ENCODE measurements at regions not wholly inside any gene's neighbourhood (a gene's known extent, or its start where the extent isn't known, plus 50 kb on each side); places are given as distances from the start of the nearest gene placed in this dataset.
"Not testable (repeated sequence)": the region's sequence is repeated elsewhere in the genome, so short reads cannot be mapped to it uniquely, and the experiment has no call there.

DNA sequence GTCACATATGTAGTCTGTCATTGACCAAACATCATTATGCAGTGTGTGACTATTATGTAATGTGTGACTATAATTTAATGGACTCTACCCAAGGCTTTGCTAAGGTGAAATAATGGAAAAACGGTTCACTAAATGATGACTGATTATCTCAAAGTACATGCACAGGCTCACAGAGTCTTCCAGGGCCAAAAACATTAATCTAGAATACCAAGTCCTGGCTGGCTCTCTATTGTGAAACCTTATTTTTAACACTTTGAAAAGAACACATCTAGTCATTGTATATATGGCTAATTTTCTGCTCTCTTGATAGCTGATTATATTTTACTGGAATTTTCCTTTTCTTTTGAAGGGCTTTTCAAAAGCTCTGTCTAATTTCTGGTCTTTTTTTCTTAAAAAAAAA lies 102.9 kb upstream of the THUMPD2 start:
- 36 to 38% methylated on average over 1 of the region's 1 CpG for WGBS, 2 donors
- TF ChIP-seq, protein P1, sequence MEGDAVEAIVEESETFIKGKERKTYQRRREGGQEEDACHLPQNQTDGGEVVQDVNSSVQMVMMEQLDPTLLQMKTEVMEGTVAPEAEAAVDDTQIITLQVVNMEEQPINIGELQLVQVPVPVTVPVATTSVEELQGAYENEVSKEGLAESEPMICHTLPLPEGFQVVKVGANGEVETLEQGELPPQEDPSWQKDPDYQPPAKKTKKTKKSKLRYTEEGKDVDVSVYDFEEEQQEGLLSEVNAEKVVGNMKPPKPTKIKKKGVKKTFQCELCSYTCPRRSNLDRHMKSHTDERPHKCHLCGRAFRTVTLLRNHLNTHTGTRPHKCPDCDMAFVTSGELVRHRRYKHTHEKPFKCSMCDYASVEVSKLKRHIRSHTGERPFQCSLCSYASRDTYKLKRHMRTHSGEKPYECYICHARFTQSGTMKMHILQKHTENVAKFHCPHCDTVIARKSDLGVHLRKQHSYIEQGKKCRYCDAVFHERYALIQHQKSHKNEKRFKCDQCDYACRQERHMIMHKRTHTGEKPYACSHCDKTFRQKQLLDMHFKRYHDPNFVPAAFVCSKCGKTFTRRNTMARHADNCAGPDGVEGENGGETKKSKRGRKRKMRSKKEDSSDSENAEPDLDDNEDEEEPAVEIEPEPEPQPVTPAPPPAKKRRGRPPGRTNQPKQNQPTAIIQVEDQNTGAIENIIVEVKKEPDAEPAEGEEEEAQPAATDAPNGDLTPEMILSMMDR (IDR thresholded peaks at IDR 0.05), result no peak
- no peak for TF ChIP-seq POLR2A (IDR thresholded peaks at IDR 0.05)
- H3K4me3 ChIP-seq (ENCODE audit: low read depth, poor library complexity, severe bottlenecking), result no peak overlapping the region
- intact Hi-C loops (cut with DNase I; ENCODE audit: low total_unique reads), result no loop called here
- DNase-seq (ENCODE audit: low spot score in 2 of 2), result no peak

- TF ChIP-seq POLR2A (IDR thresholded peaks at IDR 0.05), result no peak
- TF ChIP-seq, protein P1 (IDR thresholded peaks at IDR 0.05), result no peak
- intact Hi-C loops (cut with DNase I; ENCODE audit: low total_unique reads), result no loop called here
- no peak overlapping the region for H3K4me3 ChIP-seq (ENCODE audit: low read depth, poor library complexity, severe bottlenecking)
- DNase-seq (ENCODE audit: low spot score in 2 of 2), result no peak
Measured at GRCh38 chr2:39881494-39881893, 102.4 kb upstream of the THUMPD2 start.

- 89 to 97% methylated on average over 2 of the region's 2 CpGs for WGBS, 2 donors
- H3K4me3 ChIP-seq (ENCODE audit: low read depth, poor library complexity, severe bottlenecking); DNase-seq (ENCODE audit: low spot score in 2 of 2); intact Hi-C loops (cut with DNase I; ENCODE audit: low total_unique reads): not testable (repeated sequence)
Measured at GRCh38 chr2:39879001-39879400, 99.9 kb upstream of the THUMPD2 start.

DNA sequence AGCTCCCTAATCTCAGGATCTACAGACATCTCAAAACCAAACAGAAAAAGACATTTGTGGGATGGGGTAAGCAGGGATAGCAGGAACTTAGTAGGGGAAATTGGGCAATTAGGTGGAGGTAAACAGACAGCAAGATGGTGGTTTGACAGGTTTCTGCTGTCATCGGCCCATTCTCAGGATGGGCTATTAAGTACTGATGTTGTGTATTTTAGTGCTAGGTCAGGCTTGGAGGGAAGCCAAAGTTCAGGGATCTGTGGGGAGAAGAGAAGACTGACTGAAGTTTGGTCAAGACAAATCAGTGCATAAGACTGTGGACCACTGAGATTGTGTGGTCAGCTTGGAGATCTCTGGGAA lies 96.8 kb upstream of the THUMPD2 start:
- intact Hi-C loops (cut with DNase I; ENCODE audit: low total_unique reads), result no loop called here
- H3K4me3 ChIP-seq (ENCODE audit: low read depth, poor library complexity, severe bottlenecking), result no peak overlapping the region
- TF ChIP-seq, protein P1 (IDR thresholded peaks at IDR 0.05), result no peak
- TF ChIP-seq POLR2A (IDR thresholded peaks at IDR 0.05), result no peak
- DNase-seq (ENCODE audit: low spot score in 2 of 2), result no peak
- 60 to 63% methylated on average over 1 of the region's 1 CpG for whole genome bisulfite sequencing, 2 donors

GRCh38 chr2:39875182-39875913 lies 96.3 kb upstream of the THUMPD2 start:
- TF ChIP-seq, protein P1 (IDR thresholded peaks at IDR 0.05), result no peak
- no peak for TF ChIP-seq POLR2A (IDR thresholded peaks at IDR 0.05)
- DNase-seq (ENCODE audit: low spot score in 2 of 2), result peak in 1 of 2 donors; percentile 20
- 27 to 49% methylated on average over 5 of the region's 5 CpGs for WGBS, 2 donors
- no peak overlapping the region for H3K4me3 ChIP-seq (ENCODE audit: low read depth, poor library complexity, severe bottlenecking)
- intact Hi-C loops (cut with DNase I; ENCODE audit: low total_unique reads), result no loop called here

GRCh38 chr2:39874236-39874635 lies 95.2 kb upstream of the THUMPD2 start:
- H3K4me3 ChIP-seq (ENCODE audit: low read depth, poor library complexity, severe bottlenecking), result no peak overlapping the region
- TF ChIP-seq POLR2A (IDR thresholded peaks at IDR 0.05), result no peak
- TF ChIP-seq, protein P1 (IDR thresholded peaks at IDR 0.05), result no peak
- intact Hi-C loops (cut with DNase I; ENCODE audit: low total_unique reads), result no loop called here
- DNase-seq (ENCODE audit: low spot score in 2 of 2), result no peak
- 92 to 93% methylated on average over 4 of the region's 4 CpGs for WGBS, 2 donors
